ENCODE measurements at regions not wholly inside any gene's neighbourhood (a gene's known extent, or its start where the extent isn't known, plus 50 kb on each side); places are given as distances from the start of the nearest gene placed in this dataset.

DNA sequence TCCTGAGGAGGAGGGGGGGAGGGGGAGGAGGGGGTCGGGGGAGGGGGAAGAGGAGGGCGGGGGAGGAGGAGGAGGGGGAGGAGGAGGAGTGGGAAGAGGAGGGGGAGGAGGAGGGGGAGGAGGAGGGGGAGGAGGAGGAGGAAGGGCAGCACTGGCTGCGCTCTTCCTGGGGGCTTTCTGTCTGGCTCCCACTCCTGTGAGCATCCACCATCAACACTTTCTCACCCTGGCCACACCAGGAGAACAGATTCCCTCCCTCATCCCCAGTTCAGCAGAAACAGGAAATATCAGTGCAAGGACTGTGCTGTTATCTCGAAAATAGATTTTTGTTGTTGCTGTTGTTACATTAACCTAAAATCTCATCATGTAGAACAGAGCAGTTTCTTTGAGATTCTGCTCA, 530.5 kb downstream of the ACTR3B start:
- no peaks in the 10 kb centered on the region for H3K36me3 ChIP-seq (ENCODE audit: control insufficient read depth, insufficient read depth, low read length)
- H4K8ac ChIP-seq (ENCODE audit: low read depth in 2 of 2, low read length in 2 of 2): no peak overlapping the region
- WGBS, 2 experiments (ENCODE audit: extremely low coverage in 2 of 2, insufficient read length in 1 of 2): no CpG with 5 or more reads among the region's 4 CpGs
- no peaks in the 10 kb centered on the region for H3K79me1 ChIP-seq (ENCODE audit: low read depth in 1 of 2, low read length in 2 of 2)
- no TSS peak for BruUV-seq (replicated peaks)
- H3K14ac ChIP-seq (replicated peaks; ENCODE audit: low read depth, low read length): no peak overlapping the region
- intact Hi-C loops (cut with micrococcal nuclease): no loop called here
- H3K9me1 ChIP-seq (ENCODE audit: insufficient read depth, low read length): no peaks in the 10 kb centered on the region
- no peak for ATAC-seq (ENCODE audit: low read depth)
- H2AK5ac ChIP-seq (ENCODE audit: low read depth, low read length): no peak overlapping the region
- no peak overlapping the region for H3K23ac ChIP-seq (ENCODE audit: low read depth, low read length)
- no peak overlapping the region for H3K9ac ChIP-seq (ENCODE audit: low read depth, low read length)
- in situ Hi-C loops (cut with MboI; ENCODE audit: low sequenced_read_pairs): no loop called here
- POLR2A ChIA-PET (ENCODE audit: unreplicated experiment): no interaction called here
- H3K9me3 ChIP-seq (ENCODE audit: control insufficient read depth, insufficient read depth, low read length): peaks cover 25% of the 10 kb centered on the region
- CTCF ChIA-PET: no interaction called here
- no peak for DNase-seq
- no peak overlapping the region for H3K27ac ChIP-seq (ENCODE audit: insufficient read depth, low read length)
- H2BK120ac ChIP-seq (ENCODE audit: low read depth, low read length): no peak overlapping the region
- H2AFZ ChIP-seq (replicated peaks; ENCODE audit: low read length, poor library complexity): no peak overlapping the region
- no peak overlapping the region for H3K56ac ChIP-seq (ENCODE audit: extremely low read depth, insufficient read depth, low read length)
- no peak overlapping the region for H4K5ac ChIP-seq (ENCODE audit: low read depth, low read length)
- H3K18ac ChIP-seq (ENCODE audit: low read depth, low read length): no peak overlapping the region
- H3K27me3 ChIP-seq (ENCODE audit: control insufficient read depth, insufficient read depth, low read length): no peaks in the 10 kb centered on the region
- H4K91ac ChIP-seq (ENCODE audit: insufficient read depth, low read depth, low read length): no peak overlapping the region
- H4K20me1 ChIP-seq (ENCODE audit: insufficient read depth, low read length): no peaks in the 10 kb centered on the region
- no peak overlapping the region for H2BK15ac ChIP-seq (ENCODE audit: low read depth, low read length)
- dilution Hi-C loops (cut with HindIII; ENCODE audit: low sequenced_read_pairs, unreplicated experiment): no loop called here
- H2BK5ac ChIP-seq (ENCODE audit: low read depth, low read length, poor library complexity, severe bottlenecking): no peak overlapping the region
- TF ChIP-seq, protein P1, sequence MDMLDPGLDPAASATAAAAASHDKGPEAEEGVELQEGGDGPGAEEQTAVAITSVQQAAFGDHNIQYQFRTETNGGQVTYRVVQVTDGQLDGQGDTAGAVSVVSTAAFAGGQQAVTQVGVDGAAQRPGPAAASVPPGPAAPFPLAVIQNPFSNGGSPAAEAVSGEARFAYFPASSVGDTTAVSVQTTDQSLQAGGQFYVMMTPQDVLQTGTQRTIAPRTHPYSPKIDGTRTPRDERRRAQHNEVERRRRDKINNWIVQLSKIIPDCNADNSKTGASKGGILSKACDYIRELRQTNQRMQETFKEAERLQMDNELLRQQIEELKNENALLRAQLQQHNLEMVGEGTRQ (IDR thresholded peaks at IDR 0.05; ENCODE audit: low read depth, low read length): no peak
- TF ChIP-seq MAFK (IDR thresholded peaks at IDR 0.05; ENCODE audit: low read depth, low read length) (no peak), RFX5 (IDR thresholded peaks at IDR 0.05; ENCODE audit: low read depth, low read length) (no peak), RCOR1 (IDR thresholded peaks at IDR 0.05; ENCODE audit: insufficient replicate concordance, low read length) (no peak), SMC3 (IDR thresholded peaks at IDR 0.05; ENCODE audit: low read depth, low read length) (no peak), RAD21 (IDR thresholded peaks at IDR 0.05; ENCODE audit: low read length) (no peak), MAZ (IDR thresholded peaks at IDR 0.05; ENCODE audit: borderline replicate concordance, low read depth, low read length) (no peak), CHD1 (IDR thresholded peaks at IDR 0.05; ENCODE audit: low read depth, low read length) (no peak), BHLHE40 (IDR thresholded peaks at IDR 0.05; ENCODE audit: low read depth, low read length) (no peak), POLR2A (IDR thresholded peaks at IDR 0.05; ENCODE audit: low read depth, low read length) (no peak), MXI1 (IDR thresholded peaks at IDR 0.05; ENCODE audit: borderline replicate concordance, low read depth, low read length) (no peak), NFE2L2 (IDR thresholded peaks at IDR 0.05; ENCODE audit: low read depth, low read length) (no peak), CEBPB (IDR thresholded peaks at IDR 0.05; ENCODE audit: low read depth, low read length) (no peak), FOS (IDR thresholded peaks at IDR 0.05; ENCODE audit: low read depth, low read length) (no peak)
- TF ChIP-seq, protein P2, sequence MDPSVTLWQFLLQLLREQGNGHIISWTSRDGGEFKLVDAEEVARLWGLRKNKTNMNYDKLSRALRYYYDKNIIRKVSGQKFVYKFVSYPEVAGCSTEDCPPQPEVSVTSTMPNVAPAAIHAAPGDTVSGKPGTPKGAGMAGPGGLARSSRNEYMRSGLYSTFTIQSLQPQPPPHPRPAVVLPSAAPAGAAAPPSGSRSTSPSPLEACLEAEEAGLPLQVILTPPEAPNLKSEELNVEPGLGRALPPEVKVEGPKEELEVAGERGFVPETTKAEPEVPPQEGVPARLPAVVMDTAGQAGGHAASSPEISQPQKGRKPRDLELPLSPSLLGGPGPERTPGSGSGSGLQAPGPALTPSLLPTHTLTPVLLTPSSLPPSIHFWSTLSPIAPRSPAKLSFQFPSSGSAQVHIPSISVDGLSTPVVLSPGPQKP (IDR thresholded peaks at IDR 0.05; ENCODE audit: borderline replicate concordance, low read depth, low read length): no peak
- TF ChIP-seq, protein P3, sequence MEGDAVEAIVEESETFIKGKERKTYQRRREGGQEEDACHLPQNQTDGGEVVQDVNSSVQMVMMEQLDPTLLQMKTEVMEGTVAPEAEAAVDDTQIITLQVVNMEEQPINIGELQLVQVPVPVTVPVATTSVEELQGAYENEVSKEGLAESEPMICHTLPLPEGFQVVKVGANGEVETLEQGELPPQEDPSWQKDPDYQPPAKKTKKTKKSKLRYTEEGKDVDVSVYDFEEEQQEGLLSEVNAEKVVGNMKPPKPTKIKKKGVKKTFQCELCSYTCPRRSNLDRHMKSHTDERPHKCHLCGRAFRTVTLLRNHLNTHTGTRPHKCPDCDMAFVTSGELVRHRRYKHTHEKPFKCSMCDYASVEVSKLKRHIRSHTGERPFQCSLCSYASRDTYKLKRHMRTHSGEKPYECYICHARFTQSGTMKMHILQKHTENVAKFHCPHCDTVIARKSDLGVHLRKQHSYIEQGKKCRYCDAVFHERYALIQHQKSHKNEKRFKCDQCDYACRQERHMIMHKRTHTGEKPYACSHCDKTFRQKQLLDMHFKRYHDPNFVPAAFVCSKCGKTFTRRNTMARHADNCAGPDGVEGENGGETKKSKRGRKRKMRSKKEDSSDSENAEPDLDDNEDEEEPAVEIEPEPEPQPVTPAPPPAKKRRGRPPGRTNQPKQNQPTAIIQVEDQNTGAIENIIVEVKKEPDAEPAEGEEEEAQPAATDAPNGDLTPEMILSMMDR (conservative IDR thresholded peaks at IDR 0.05; ENCODE audit: low read depth, low read length): no peak
- no peak overlapping the region for H2BK20ac ChIP-seq (ENCODE audit: low read depth, low read length)
- no peak overlapping the region for H3K4me3 ChIP-seq (ENCODE audit: insufficient read depth, low read depth, low read length)
- H2AK9ac ChIP-seq (replicated peaks; ENCODE audit: low read depth, low read length, poor library complexity): no peak overlapping the region
- H3K4ac ChIP-seq (ENCODE audit: low read depth, low read length): no peak overlapping the region
- no peaks in the 10 kb centered on the region for H3K4me1 ChIP-seq (ENCODE audit: control insufficient read depth, insufficient read depth, low read length)
- H3K4me2 ChIP-seq (ENCODE audit: low read depth, low read length): no peak overlapping the region
